GM21515 (cell line): ENCODE measurements at regions not wholly inside any gene's neighbourhood (a gene's known extent, or its start where the extent isn't known, plus 50 kb on each side); places are given as distances from the start of the nearest gene placed in this dataset.

ENCODE experiments used
- ATAC-seq: cut with Tn5 transposase; IDR thresholded peaks from one replicate; pipeline ENCODE4 v1.9.1; 2021; ENCODE audit not compliant: unreplicated experiment

- ATAC-seq, result no peak
Measured at GRCh38 chr2:64396551-64396950, 57.4 kb upstream of the LGALSL start.

GRCh38 chr2:64398516-64399129, 55.3 kb upstream of the LGALSL start:
- ATAC-seq, result no peak

DNA sequence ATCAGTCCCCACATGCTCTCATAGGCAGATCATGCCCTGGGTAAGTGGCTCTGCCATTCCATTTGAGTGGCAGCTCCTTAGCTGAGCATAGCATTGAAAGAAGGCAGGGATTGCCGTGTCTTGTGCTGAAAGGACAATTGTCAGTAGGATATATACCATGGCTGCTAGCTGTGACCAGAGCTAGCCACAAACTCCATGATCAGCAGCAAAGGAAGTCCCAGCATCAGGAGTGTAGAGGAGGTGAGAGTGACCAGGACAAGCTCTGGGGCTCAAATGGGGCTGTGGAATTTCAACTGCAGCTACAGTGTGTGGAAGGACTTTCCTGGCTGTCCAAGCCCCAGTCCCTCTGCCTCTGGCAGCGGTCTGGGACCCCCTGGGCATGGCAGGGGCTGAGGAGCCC, 54.4 kb upstream of the LGALSL start:
- ATAC-seq, result no peak

- ATAC-seq, result no peak
Measured at GRCh38 chr2:64400105-64400728, 53.7 kb upstream of the LGALSL start.

- ATAC-seq, result no peak
Measured at GRCh38 chr2:64400733-64401528, 53.0 kb upstream of the LGALSL start.

GRCh38 chr2:64401529-64401880, 52.5 kb upstream of the LGALSL start:
- no peak for ATAC-seq

DNA sequence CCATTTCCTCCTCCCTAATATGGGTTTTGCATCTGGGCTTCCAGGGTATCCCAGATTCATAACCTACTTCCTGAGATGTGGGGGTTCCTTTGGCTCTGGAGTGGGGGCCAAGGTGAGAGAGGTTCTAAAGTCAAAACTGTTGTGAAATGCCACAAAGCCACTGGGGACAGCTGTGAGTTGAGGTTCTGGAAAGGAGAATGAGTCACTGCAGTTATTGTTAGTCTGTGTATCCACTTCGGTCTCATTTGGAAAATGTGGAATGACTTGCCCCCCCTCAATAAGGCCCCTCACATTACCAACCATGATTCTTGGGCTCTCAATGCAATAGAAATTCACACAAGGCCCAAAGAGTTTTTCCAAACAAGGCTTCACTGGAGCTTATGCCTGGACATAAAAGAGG, 51.1 kb upstream of the LGALSL start:
- ATAC-seq, result no peak

DNA sequence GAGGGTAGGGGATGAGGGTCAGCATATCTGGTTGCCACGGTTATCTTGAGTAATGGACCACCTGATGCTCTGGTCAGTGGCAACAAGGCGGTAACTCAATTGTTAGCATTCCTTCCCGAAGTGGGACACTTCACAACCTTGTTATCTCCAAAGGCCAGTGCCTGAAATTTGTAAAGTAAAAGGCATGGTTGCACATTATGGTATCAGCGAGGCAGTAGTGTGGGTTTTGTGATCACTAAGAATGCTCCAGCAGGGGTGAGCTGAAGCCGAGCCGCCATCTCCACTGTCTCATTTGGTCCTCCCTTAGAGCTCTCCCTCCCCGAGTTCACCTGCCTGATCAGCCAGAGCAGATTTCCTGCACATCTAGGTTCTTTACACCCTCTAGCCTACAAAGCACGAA, 50.5 kb upstream of the LGALSL start:
- ATAC-seq, result no peak

GRCh38 chr2:64404002-64404731, 49.8 kb upstream of the LGALSL start:
- no peak for ATAC-seq
